GM19468 (cell line): ENCODE measurements at regions not wholly inside any gene's neighbourhood (a gene's known extent, or its start where the extent isn't known, plus 50 kb on each side); places are given as distances from the start of the nearest gene placed in this dataset.

ENCODE experiments used
- ATAC-seq: cut with Tn5 transposase; IDR thresholded peaks from one replicate; pipeline ENCODE4 v1.9.1; 2021; ENCODE audit warnings: mild to moderate bottlenecking, moderate library complexity, moderate number of reproducible peaks; ENCODE audit not compliant: unreplicated experiment; ENCODE audit errors: extremely low read depth

- no peak for ATAC-seq
Observed at GRCh38 chr13:33763021-33763420, 54.9 kb upstream of the RFC3 start.

- ATAC-seq: no peak
Observed at GRCh38 chr13:33764716-33765115, 53.2 kb upstream of the RFC3 start.

- ATAC-seq: no peak
Observed at GRCh38 chr13:33766329-33767123, 51.4 kb upstream of the RFC3 start.

GRCh38 chr13:33767140-33767539 is 50.8 kb upstream of the RFC3 start:
- no peak for ATAC-seq
